Hepatocyte (in vitro differentiated cells): ENCODE measurements at regions not wholly inside any gene's neighbourhood (a gene's known extent, or its start where the extent isn't known, plus 50 kb on each side); places are given as distances from the start of the nearest gene placed in this dataset.

Source experiments
- CTCF ChIP-seq: fragments of 200-600 bp; sonication (generic); IDR thresholded peaks from 2 replicates; pipeline ENCODE4 v1.5.1; 2016; ENCODE audit warnings: antibody characterized with exemption, mild to moderate bottlenecking; ENCODE audit not compliant: poor library complexity
- EZH2 ChIP-seq: fragments of 200-600 bp; sonication (generic); IDR thresholded peaks from 2 replicates; pipeline ENCODE4 v1.6.1; 2016; ENCODE audit warnings: antibody characterized with exemption, mild to moderate bottlenecking, borderline replicate concordance

- TF ChIP-seq EZH2 = no peak
- no peak for TF ChIP-seq CTCF
Observed at GRCh38 chrX:42920752-42921151, 142.8 kb upstream of the PPP1R2C start.
